Nephron progenitor cell (in vitro differentiated cells): ENCODE measurements at regions not wholly inside any gene's neighbourhood (a gene's known extent, or its start where the extent isn't known, plus 50 kb on each side); places are given as distances from the start of the nearest gene placed in this dataset.

ENCODE experiments used
- DNase-seq: peaks from one replicate; pipeline ENCODE4 v3.0.0; 2021
- H3K27ac Mint-ChIP-seq: 2 replicates; pipeline ENCODE4 v1.8.0; 2021; ENCODE audit warnings: mild to moderate bottlenecking, moderate library complexity, mixed read lengths
- H3K27me3 Mint-ChIP-seq: 2 replicates; pipeline ENCODE4 v1.8.0; 2021; ENCODE audit warnings: mild to moderate bottlenecking, low read depth, mixed read lengths; ENCODE audit not compliant: poor library complexity
- H3K36me3 Mint-ChIP-seq: 2 replicates; pipeline ENCODE4 v1.8.0; 2021; ENCODE audit warnings: low read depth, mixed read lengths
- H3K4me1 Mint-ChIP-seq: 2 replicates; pipeline ENCODE4 v1.8.0; 2021; ENCODE audit warnings: mixed read lengths
- H3K4me3 Mint-ChIP-seq: 2 replicates; pipeline ENCODE4 v1.8.0; 2021; ENCODE audit warnings: mild to moderate bottlenecking, moderate library complexity, mixed read lengths
- H3K9me3 Mint-ChIP-seq: 2 replicates; pipeline ENCODE4 v1.8.0; 2021; ENCODE audit warnings: mild to moderate bottlenecking, moderate library complexity, mixed read lengths
- TF ChIP-seq, protein P1 (sequence below): fragments of 200-600 bp; sonication (generic); IDR thresholded peaks from 2 replicates; pipeline ENCODE4 v1.5.0; 2021; ENCODE audit warnings: antibody characterized with exemption

DNA sequence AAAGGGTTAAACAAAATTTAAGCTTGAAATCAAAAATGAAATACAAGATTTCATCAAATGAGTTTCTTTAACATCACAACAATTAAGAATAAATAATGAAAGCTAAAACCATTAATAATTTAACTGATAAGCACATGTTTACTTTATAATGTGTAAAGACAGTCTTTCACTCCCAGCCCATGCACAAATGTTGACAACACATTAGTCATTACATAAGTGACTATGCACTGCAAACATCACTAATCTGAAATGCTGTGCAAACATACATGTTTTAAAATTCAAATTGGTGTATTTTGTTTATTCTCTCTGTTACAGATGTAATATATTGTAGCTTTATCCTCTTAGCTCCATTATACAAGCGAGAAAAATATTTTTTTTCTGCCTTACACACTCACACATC, 220.6 kb upstream of the CPXCR1 start:
- Mint-ChIP-seq H3K27ac (no peak overlapping the region), H3K36me3 (no peaks in the 10 kb centered on the region), H3K9me3 (peaks cover 2% of the 10 kb centered on the region), H3K4me1 (no peaks in the 10 kb centered on the region), H3K4me3 (no peak overlapping the region), H3K27me3 (no peaks in the 10 kb centered on the region)
- TF ChIP-seq, protein P1, sequence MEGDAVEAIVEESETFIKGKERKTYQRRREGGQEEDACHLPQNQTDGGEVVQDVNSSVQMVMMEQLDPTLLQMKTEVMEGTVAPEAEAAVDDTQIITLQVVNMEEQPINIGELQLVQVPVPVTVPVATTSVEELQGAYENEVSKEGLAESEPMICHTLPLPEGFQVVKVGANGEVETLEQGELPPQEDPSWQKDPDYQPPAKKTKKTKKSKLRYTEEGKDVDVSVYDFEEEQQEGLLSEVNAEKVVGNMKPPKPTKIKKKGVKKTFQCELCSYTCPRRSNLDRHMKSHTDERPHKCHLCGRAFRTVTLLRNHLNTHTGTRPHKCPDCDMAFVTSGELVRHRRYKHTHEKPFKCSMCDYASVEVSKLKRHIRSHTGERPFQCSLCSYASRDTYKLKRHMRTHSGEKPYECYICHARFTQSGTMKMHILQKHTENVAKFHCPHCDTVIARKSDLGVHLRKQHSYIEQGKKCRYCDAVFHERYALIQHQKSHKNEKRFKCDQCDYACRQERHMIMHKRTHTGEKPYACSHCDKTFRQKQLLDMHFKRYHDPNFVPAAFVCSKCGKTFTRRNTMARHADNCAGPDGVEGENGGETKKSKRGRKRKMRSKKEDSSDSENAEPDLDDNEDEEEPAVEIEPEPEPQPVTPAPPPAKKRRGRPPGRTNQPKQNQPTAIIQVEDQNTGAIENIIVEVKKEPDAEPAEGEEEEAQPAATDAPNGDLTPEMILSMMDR, result no peak
- no peak for DNase-seq

DNA sequence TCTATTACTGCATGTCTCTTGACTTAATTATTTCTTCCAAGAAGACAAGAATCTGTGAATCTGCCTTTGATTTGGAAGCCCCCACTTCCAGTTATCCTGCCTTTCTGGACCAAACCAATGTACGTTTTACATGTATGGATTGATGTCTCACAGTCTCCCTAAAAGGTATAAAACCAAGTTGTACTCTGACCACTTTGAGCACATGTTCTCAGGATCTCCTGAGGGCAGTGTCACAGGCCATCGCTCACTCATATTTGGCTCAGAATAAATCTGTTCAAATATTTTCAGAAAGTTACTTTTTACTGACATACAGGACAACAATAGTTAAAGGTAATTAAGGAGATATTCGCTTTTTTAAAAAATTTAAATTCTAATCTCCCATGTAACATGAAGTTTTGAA, 188.6 kb upstream of the CPXCR1 start:
- TF ChIP-seq, protein P1, result no peak
- Mint-ChIP-seq H3K4me3 (no peak overlapping the region), H3K27ac (no peak overlapping the region), H3K4me1 (peaks cover 16% of the 10 kb centered on the region), H3K27me3 (no peaks in the 10 kb centered on the region), H3K9me3 (no peaks in the 10 kb centered on the region), H3K36me3 (no peaks in the 10 kb centered on the region)
- no peak for DNase-seq

DNA sequence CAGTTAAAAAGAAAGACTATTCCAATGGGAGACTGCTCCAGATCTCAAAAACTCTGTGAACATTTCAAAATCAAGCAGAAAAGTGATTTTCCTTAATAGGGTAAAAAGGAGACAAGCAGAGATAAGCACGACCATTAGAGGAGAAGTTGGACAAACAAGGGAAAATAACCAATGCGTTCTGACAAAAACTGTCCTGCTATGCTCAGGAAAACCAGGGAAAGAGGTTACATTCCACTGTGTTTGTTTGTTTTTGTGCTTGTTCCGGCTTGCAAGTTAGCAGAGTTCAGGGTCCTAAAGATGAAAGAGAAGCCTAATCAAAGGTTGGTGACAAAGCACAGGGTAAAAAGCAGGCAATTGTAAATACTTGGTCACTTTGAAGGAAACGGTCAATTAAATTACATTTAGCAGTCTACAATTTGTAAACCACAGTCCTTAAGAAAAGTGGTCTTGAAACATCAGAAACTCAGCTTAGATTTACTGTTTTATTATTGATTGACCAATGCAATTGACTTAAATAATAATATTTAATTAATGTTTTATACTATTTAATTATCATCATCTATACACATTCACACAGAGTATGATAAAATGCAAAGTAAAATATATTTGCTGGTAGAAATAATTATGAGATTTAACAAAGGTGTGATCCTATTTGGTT, 186.2 kb upstream of the CPXCR1 start:
- H3K4me1 Mint-ChIP-seq, result peaks cover 16% of the 10 kb centered on the region
- H3K9me3 Mint-ChIP-seq, result peaks cover 7% of the 10 kb centered on the region
- peak overlapping the region; percentile 63 for H3K4me3 Mint-ChIP-seq
- H3K36me3 Mint-ChIP-seq, result no peaks in the 10 kb centered on the region
- H3K27ac Mint-ChIP-seq, result peak overlapping the region; percentile 98
- DNase-seq, result no peak
- TF ChIP-seq, protein P1, result no peak
- H3K27me3 Mint-ChIP-seq, result no peaks in the 10 kb centered on the region

DNA sequence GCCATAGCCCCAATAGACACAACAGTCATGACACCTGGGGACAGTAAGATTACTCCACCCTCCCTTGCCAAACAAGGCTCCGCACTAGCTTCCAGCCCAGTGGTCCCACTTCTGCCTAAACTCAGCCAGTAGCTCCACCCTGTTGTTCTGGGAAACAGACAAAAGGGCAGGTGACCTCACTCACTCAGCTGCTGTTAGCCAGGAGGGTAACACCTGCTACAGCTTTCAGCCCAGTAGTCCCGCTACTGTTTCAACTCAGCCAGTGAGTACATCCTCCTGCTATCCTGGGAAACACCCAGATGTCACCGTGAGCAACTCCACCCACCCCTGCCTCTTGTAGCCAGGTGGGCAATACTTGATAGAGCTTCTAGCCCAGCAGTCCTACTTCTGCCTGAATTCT, 162.7 kb upstream of the CPXCR1 start:
- H3K4me3 Mint-ChIP-seq, result no peak overlapping the region
- no peak overlapping the region for H3K27ac Mint-ChIP-seq

DNA sequence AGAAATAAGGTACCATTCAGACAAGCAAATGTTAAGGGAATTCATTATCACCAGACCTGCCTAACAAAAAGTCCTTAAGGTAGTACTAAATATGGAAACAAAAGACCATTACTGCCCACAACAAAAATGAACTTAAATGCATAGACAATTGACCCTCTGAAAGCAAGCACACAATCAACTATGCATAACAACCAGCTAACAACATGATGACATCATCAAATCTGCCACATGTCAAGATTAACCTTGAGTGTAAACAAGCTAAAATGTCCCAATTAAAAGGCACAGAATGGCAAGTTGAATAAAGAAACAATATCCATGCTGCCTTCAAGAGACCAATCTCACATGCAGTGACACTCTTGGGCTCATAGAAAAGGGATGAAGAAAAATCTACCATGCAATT, 160.7 kb upstream of the CPXCR1 start:
- Mint-ChIP-seq H3K36me3 (peaks cover 4% of the 10 kb centered on the region), H3K4me1 (no peaks in the 10 kb centered on the region), H3K4me3 (no peak overlapping the region), H3K9me3 (peaks cover 44% of the 10 kb centered on the region), H3K27me3 (no peaks in the 10 kb centered on the region), H3K27ac (no peak overlapping the region)
- DNase-seq, result no peak
- TF ChIP-seq, protein P1, result no peak

More for the DNA sequence above, 162.7 kb upstream of the CPXCR1 start:
- peaks cover 34% of the 10 kb centered on the region for H3K9me3 Mint-ChIP-seq
- peaks cover 4% of the 10 kb centered on the region for H3K36me3 Mint-ChIP-seq
- no peaks in the 10 kb centered on the region for H3K4me1 Mint-ChIP-seq
- TF ChIP-seq, protein P1, result no peak
- H3K27me3 Mint-ChIP-seq, result no peaks in the 10 kb centered on the region
- no peak for DNase-seq

DNA sequence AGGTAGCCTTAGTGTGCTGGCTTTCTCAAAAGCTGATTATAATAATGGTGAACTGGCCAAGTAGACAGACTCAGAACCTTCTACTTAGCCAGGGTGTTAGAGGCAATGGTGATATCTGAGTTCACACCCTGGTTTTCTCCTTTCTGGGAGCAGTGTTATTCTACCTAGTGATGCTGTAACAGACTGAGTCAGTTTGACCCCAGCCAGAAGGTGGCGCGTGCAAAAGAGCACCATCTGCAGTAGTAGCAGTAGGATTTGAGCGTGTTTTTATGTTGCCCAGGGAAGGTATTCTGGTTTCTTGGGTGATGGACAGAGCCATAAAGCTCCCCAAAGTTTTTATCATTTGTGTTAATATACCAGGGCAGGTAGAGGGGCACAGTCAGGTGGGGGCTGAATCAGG, 143.8 kb upstream of the CPXCR1 start:
- DNase-seq, result no peak
- Mint-ChIP-seq H3K27me3 (no peaks in the 10 kb centered on the region), H3K36me3 (no peaks in the 10 kb centered on the region), H3K27ac (peak overlapping the region; percentile 2), H3K4me1 (peaks cover 26% of the 10 kb centered on the region), H3K9me3 (peaks cover 25% of the 10 kb centered on the region), H3K4me3 (no peak overlapping the region)
- TF ChIP-seq, protein P1, result no peak
